Hepatocyte (in vitro differentiated cells): ENCODE measurements at regions not wholly inside any gene's neighbourhood (a gene's known extent, or its start where the extent isn't known, plus 50 kb on each side); places are given as distances from the start of the nearest gene placed in this dataset.

ENCODE experiments used
- EZH2 ChIP-seq: fragments of 200-600 bp; sonication (generic); IDR thresholded peaks from 2 replicates; pipeline ENCODE4 v1.6.1; 2016; ENCODE audit warnings: antibody characterized with exemption, mild to moderate bottlenecking, borderline replicate concordance
- TF ChIP-seq, protein P1 (sequence below): fragments of 200-600 bp; sonication (generic); IDR thresholded peaks from 2 replicates; pipeline ENCODE4 v1.5.1; 2016; ENCODE audit warnings: antibody characterized with exemption, mild to moderate bottlenecking; ENCODE audit not compliant: poor library complexity

DNA sequence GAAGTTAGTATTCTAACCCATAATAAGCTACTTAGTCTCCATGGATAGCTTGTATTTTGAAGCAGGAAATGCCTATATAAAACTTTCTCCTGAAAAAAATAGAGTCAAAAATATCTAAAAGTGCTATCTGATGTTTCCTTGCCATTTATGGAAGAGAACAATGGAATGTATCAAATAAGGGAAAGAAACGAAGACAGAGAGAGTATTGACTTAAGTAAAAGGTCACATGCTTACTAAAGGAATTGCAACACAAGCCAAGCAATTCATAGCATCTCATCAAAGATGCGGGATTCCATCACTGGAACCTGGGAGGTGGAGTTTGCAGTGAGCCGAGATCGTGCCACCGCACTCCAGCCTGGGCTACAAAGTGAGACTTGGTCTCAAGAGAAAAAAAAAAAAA is 112.9 kb upstream of the DTNBP1 start:
- TF ChIP-seq, protein P1, sequence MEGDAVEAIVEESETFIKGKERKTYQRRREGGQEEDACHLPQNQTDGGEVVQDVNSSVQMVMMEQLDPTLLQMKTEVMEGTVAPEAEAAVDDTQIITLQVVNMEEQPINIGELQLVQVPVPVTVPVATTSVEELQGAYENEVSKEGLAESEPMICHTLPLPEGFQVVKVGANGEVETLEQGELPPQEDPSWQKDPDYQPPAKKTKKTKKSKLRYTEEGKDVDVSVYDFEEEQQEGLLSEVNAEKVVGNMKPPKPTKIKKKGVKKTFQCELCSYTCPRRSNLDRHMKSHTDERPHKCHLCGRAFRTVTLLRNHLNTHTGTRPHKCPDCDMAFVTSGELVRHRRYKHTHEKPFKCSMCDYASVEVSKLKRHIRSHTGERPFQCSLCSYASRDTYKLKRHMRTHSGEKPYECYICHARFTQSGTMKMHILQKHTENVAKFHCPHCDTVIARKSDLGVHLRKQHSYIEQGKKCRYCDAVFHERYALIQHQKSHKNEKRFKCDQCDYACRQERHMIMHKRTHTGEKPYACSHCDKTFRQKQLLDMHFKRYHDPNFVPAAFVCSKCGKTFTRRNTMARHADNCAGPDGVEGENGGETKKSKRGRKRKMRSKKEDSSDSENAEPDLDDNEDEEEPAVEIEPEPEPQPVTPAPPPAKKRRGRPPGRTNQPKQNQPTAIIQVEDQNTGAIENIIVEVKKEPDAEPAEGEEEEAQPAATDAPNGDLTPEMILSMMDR = no peak
- no peak for TF ChIP-seq EZH2
